Cardiac muscle cell (in vitro differentiated cells and primary cell): ENCODE measurements at regions not wholly inside any gene's neighbourhood (a gene's known extent, or its start where the extent isn't known, plus 50 kb on each side); places are given as distances from the start of the nearest gene placed in this dataset.

Experiments used
- DNase-seq, 2 donors: peaks; one replicate each; pipeline versions ENCODE4 v3.0.0 to v3.0.0-alpha.2; 2010 to 2017; ENCODE audit warnings: low read depth in 1 of 2, low spot score in 1 of 2
- H3K27ac ChIP-seq: fragments of 200-600 bp; sonication (generic); 2 replicates; pipeline ENCODE4 v1.5.1; 2016
- H3K27me3 ChIP-seq: fragments of 200-600 bp; sonication (generic); 2 replicates; pipeline ENCODE4 v1.6.0; 2016; ENCODE audit warnings: control low read depth
- H3K36me3 ChIP-seq: fragments of 200-600 bp; sonication (generic); 2 replicates; pipeline ENCODE4 v1.5.1; 2016; ENCODE audit warnings: control low read depth
- H3K4me1 ChIP-seq: fragments of 200-600 bp; sonication (generic); 2 replicates; pipeline ENCODE4 v1.8.1; 2017; ENCODE audit warnings: low read depth, mild to moderate bottlenecking, mixed run types
- H3K4me3 ChIP-seq: fragments of 200-600 bp; sonication (generic); 2 replicates; pipeline ENCODE4 v1.5.1; 2016; ENCODE audit warnings: mild to moderate bottlenecking
- H3K9me3 ChIP-seq: fragments of 200-600 bp; sonication (generic); 2 replicates; pipeline ENCODE4 v1.5.1; 2017; ENCODE audit warnings: low read depth, mild to moderate bottlenecking, control low read depth
- TF ChIP-seq, protein P1 (sequence below): IDR thresholded peaks from 2 replicates; pipeline ENCODE4 v1.5.1; 2012; ENCODE audit warnings: low read depth, mild to moderate bottlenecking, low read length

DNA sequence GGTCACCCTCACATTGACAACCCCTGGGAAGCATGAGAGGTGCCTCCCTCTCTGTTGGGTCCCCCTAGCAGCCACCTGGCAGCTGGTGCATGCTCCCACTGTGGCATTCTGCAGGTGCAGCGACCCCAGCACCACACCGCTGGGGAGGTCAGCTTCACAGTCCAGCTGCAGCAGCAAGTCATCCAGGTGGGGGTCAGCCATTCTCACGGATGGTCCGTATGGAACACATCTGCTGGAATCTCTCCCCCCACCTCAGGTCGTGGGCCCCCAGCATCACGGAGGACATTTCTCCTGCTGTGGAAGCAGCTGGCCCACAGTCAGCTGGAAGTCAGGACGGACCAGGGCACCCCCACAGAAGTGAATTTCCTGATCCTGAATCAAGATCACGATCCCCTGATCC, 201.3 kb downstream of the COG6 start:
- H3K27me3 ChIP-seq = no peaks in the 10 kb centered on the region
- H3K9me3 ChIP-seq = no peaks in the 10 kb centered on the region
- H3K36me3 ChIP-seq = no peaks in the 10 kb centered on the region
- H3K4me1 ChIP-seq = peaks cover 8% of the 10 kb centered on the region
- DNase-seq = no peak
- TF ChIP-seq, protein P1, sequence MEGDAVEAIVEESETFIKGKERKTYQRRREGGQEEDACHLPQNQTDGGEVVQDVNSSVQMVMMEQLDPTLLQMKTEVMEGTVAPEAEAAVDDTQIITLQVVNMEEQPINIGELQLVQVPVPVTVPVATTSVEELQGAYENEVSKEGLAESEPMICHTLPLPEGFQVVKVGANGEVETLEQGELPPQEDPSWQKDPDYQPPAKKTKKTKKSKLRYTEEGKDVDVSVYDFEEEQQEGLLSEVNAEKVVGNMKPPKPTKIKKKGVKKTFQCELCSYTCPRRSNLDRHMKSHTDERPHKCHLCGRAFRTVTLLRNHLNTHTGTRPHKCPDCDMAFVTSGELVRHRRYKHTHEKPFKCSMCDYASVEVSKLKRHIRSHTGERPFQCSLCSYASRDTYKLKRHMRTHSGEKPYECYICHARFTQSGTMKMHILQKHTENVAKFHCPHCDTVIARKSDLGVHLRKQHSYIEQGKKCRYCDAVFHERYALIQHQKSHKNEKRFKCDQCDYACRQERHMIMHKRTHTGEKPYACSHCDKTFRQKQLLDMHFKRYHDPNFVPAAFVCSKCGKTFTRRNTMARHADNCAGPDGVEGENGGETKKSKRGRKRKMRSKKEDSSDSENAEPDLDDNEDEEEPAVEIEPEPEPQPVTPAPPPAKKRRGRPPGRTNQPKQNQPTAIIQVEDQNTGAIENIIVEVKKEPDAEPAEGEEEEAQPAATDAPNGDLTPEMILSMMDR = no peak
- no peak overlapping the region for H3K4me3 ChIP-seq
- no peak overlapping the region for H3K27ac ChIP-seq

DNA sequence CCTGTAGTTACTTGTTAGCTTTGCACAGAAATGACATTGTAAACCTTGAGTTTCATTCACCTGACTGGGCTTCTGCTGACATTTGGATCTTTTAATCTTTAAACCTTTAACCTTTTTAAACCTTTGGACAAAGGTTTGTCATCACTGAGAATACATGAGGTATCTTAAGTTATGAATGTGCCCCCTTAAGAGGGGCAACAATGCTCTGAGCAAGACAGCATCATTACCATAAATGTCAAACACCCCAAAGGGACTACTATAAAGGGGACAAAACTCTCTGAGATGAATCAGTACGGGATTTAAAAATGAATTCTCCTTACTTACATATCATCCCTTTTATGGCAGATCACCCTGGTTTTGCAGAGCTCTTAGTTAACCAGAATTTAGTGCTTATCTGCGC, 203.3 kb downstream of the COG6 start:
- H3K27me3 ChIP-seq = no peaks in the 10 kb centered on the region
- H3K27ac ChIP-seq = no peak overlapping the region
- H3K36me3 ChIP-seq = no peaks in the 10 kb centered on the region
- TF ChIP-seq, protein P1 = no peak
- no peaks in the 10 kb centered on the region for H3K9me3 ChIP-seq
- H3K4me3 ChIP-seq = no peak overlapping the region
- H3K4me1 ChIP-seq = peaks cover 8% of the 10 kb centered on the region
- no peak for DNase-seq

DNA sequence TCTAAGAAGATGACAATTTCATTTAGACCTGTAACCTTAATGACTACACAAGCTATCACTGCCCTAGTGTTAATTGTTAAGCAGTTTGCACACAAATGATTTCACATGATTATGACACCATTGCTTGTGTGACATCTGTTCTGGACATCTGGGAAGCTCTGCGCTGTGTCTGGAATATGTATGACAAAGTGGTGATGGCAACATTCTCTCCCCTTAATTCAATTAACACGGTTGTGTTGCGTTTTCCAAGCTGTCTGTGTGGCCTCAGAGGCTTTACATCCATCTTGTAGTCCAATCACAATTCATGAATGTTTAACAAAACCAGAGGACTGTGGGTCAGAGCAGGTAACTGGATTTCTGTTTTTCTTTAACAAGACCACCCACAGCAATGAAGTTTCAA, 204.4 kb downstream of the COG6 start:
- Histone ChIP-seq H3K4me1 (peaks cover 8% of the 10 kb centered on the region), H3K27me3 (no peaks in the 10 kb centered on the region), H3K9me3 (no peaks in the 10 kb centered on the region), H3K36me3 (no peaks in the 10 kb centered on the region), H3K4me3 (no peak overlapping the region), H3K27ac (no peak overlapping the region)
- TF ChIP-seq, protein P1 = no peak
- no peak for DNase-seq

DNA sequence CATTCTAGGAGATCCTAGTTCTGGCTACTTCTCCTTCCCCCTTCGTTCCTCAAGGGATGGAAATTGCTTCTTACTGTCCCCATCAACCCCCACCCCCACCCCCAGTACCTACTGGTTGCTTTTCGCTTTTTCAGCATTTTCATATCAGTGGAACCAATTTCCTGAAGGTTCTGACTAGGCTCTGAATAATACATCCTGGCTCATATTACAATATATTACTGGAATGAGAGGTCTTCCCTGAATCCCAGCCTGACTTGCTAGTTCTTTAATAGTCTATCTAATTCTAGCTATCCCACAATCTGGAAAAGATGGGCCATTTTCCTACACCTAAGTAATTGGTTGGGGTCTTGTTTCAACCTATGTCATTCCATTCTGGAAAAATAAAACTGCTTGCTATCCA, 207.4 kb downstream of the COG6 start:
- H3K27ac ChIP-seq = no peak overlapping the region
- H3K27me3 ChIP-seq = no peaks in the 10 kb centered on the region
- TF ChIP-seq, protein P1 = no peak
- H3K4me3 ChIP-seq = no peak overlapping the region
- no peaks in the 10 kb centered on the region for H3K4me1 ChIP-seq
- no peaks in the 10 kb centered on the region for H3K9me3 ChIP-seq
- no peak for DNase-seq
- no peaks in the 10 kb centered on the region for H3K36me3 ChIP-seq

DNA sequence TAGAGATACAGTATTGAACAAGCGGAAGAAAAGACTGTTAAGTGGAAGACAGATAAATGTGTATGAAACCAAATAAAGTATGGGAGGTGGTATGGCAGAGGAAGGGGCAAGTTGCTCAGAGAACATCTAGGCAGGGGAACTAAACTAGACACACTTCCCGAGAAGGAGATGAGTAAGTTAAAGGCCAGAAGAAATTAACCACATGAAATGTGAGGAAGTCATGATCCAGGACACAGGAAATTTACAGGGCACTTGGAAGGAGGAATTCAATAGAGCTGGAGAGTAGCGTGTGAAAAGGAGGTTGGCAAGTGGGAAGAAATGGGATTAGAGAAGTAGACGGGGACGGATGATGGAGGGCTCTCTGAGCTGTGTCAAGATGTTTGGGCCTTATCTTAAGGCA, 208.8 kb downstream of the COG6 start:
- DNase-seq = no peak
- Histone ChIP-seq H3K27me3 (no peaks in the 10 kb centered on the region), H3K36me3 (no peaks in the 10 kb centered on the region), H3K9me3 (no peaks in the 10 kb centered on the region), H3K27ac (no peak overlapping the region), H3K4me1 (no peaks in the 10 kb centered on the region), H3K4me3 (no peak overlapping the region)
- TF ChIP-seq, protein P1 = no peak

DNA sequence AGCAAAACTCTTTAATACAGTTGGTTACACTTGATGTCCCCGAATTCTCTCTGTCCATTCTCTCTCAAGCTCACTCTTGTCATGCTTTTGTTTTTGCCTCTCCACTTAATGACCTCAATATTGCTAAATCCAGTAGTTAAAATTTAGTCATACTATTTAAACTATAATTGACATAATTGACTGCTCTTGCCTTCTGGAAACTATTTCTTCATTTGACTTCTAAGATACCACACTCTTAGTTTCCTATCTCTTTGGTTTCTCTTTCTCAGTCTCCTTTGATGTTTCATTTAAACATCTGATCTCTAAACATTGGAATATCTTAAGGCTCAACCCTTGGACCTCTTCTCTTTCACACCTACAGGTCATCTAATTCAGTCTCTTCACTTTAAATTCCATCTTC, 211.3 kb downstream of the COG6 start:
- no peaks in the 10 kb centered on the region for H3K9me3 ChIP-seq
- no peak for DNase-seq
- H3K36me3 ChIP-seq = no peaks in the 10 kb centered on the region
- H3K4me1 ChIP-seq = no peaks in the 10 kb centered on the region
- TF ChIP-seq, protein P1 = no peak
- H3K27ac ChIP-seq = no peak overlapping the region
- H3K4me3 ChIP-seq = no peak overlapping the region
- H3K27me3 ChIP-seq = no peaks in the 10 kb centered on the region
